Keratinocyte (primary cell): ENCODE measurements at regions not wholly inside any gene's neighbourhood (a gene's known extent, or its start where the extent isn't known, plus 50 kb on each side); places are given as distances from the start of the nearest gene placed in this dataset.

Experiments used
- DNase-seq: peaks from one replicate; pipeline ENCODE4 v3.0.0-alpha.2; 2011; ENCODE audit warnings: low read depth, missing footprints, low spot score
- FAIRE-seq: peaks from 2 replicates; lab custom pipeline; 2011; peaks lifted over from hg19 to GRCh38; lab: Jason Lieb, UNC
- H2AFZ ChIP-seq: 2 replicates; pipeline ENCODE4 v1.6.0; 2012; ENCODE audit warnings: low read length, control low read depth, inconsistent platforms; ENCODE audit not compliant: control insufficient read depth
- H3K27ac ChIP-seq: 2 replicates; pipeline ENCODE4 v1.5.1; 2011; ENCODE audit warnings: low read length; ENCODE audit not compliant: control insufficient read depth, insufficient read depth
- H3K27me3 ChIP-seq: 3 replicates; pipeline ENCODE4 v1.6.0; 2011; ENCODE audit warnings: low read length; ENCODE audit not compliant: control insufficient read depth, insufficient read depth; ENCODE audit errors: extremely low read depth
- H3K36me3 ChIP-seq, 2 experiments: 2 replicates in 1 of 2; 3 replicates in 1 of 2; pipeline ENCODE4 v1.5.1; 2011; ENCODE audit warnings: low read length in 2 of 2, mild to moderate bottlenecking in 1 of 2; ENCODE audit not compliant: control insufficient read depth in 2 of 2, insufficient read depth in 2 of 2; ENCODE audit errors: extremely low read depth in 1 of 2
- H3K4me1 ChIP-seq: 3 replicates; pipeline ENCODE4 v1.5.1; 2011; ENCODE audit warnings: low read length; ENCODE audit not compliant: control insufficient read depth, insufficient read depth; ENCODE audit errors: extremely low read depth
- H3K4me2 ChIP-seq: 3 replicates; pipeline ENCODE4 v1.6.0; 2011; ENCODE audit warnings: low read depth, low read length; ENCODE audit not compliant: control insufficient read depth, insufficient read depth; ENCODE audit errors: extremely low read depth
- H3K4me3 ChIP-seq, 3 experiments: fragments of 200-600 bp in 1 of 3; sonication (generic) in 1 of 3; 2 replicates in 2 of 3; 3 replicates in 1 of 3; pipeline ENCODE4 v1.5.1; 2011 to 2016; ENCODE audit warnings: low read length in 3 of 3, mild to moderate bottlenecking in 3 of 3, control low read depth in 2 of 3, inconsistent platforms in 1 of 3, low read depth in 1 of 3, mixed read lengths in 1 of 3, mixed run types in 1 of 3, moderate library complexity in 1 of 3; ENCODE audit not compliant: control insufficient read depth in 2 of 3, insufficient read depth in 2 of 3; ENCODE audit errors: extremely low read depth in 1 of 3
- H3K79me2 ChIP-seq: 2 replicates; pipeline ENCODE4 v1.6.0; 2012; ENCODE audit warnings: low read length; ENCODE audit not compliant: control insufficient read depth, insufficient read depth
- H3K9ac ChIP-seq: 3 replicates; pipeline ENCODE4 v1.6.0; 2011; ENCODE audit warnings: low read length; ENCODE audit not compliant: control insufficient read depth, insufficient read depth; ENCODE audit errors: extremely low read depth
- H3K9me1 ChIP-seq: 3 replicates; pipeline ENCODE4 v1.6.0; 2011; ENCODE audit warnings: low read length; ENCODE audit not compliant: control insufficient read depth, insufficient read depth; ENCODE audit errors: extremely low read depth
- H3K9me3 ChIP-seq: 2 replicates; pipeline ENCODE4 v1.5.1; 2012; ENCODE audit warnings: low read depth, low read length; ENCODE audit not compliant: control insufficient read depth
- H4K20me1 ChIP-seq: 3 replicates; pipeline ENCODE4 v1.6.0; 2011; ENCODE audit warnings: low read length; ENCODE audit not compliant: control insufficient read depth, insufficient read depth; ENCODE audit errors: extremely low read depth
- CTCF ChIP-seq, 3 experiments: IDR thresholded peaks in 1 of 3; conservative IDR thresholded peaks in 1 of 3; optimal IDR thresholded peaks in 1 of 3; 2 replicates in 2 of 3; 3 replicates in 1 of 3; pipeline versions ENCODE3 to v1.5.1; 2011; ENCODE audit warnings: low read length in 3 of 3, mild to moderate bottlenecking in 3 of 3, moderate library complexity in 2 of 3, control low read depth in 1 of 3, inconsistent platforms in 1 of 3; ENCODE audit not compliant: insufficient read depth in 2 of 3; ENCODE audit errors: extremely low read depth in 1 of 3
- EZH2 ChIP-seq: IDR thresholded peaks from one replicate; pipeline ENCODE4 v1.6.1; 2012; ENCODE audit warnings: inconsistent platforms, mild to moderate bottlenecking, low read length, moderate library complexity
- dilution Hi-C: fragments of 300-500 bp; cut with MboI; formaldehyde crosslinking; loops from one replicate; pipeline ENCODE4 v1.7.0; 2020; ENCODE audit warnings: low sequenced_read_pairs; ENCODE audit not compliant: extremely low pct_ligation_motif_present

DNA sequence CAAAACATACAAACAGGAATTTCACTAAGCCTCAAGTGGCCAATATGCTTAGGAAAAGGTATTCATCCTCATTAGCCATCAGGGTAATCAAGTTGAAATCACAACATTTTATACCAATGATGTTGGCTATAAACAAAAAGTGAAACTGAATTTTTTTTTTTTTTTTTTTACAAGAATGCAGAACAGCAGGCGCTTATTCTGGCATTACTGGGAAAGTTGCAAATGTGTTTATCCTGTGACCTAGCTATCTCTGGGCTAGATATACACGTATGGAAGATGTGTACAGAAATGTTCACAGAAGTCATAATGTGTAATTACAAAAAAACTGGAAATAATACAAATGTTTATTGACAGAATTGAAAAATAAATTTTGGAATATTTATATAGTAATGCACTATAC is 1430.4 kb upstream of the TENM3 start:
- Histone ChIP-seq H3K9ac (no peak overlapping the region), H3K79me2 (no peaks in the 10 kb centered on the region), H3K4me1 (no peaks in the 10 kb centered on the region), H3K27me3 (no peaks in the 10 kb centered on the region), H3K4me2 (no peak overlapping the region), H3K36me3 (no peaks in the 10 kb centered on the region), H3K9me3 (no peaks in the 10 kb centered on the region), H3K9me1 (no peaks in the 10 kb centered on the region), H2AFZ (no peak overlapping the region), H4K20me1 (no peaks in the 10 kb centered on the region), H3K27ac (no peak overlapping the region), H3K4me3 (no peak overlapping the region)
- dilution Hi-C loops = no loop called here
- no peak for FAIRE-seq
- no peak for DNase-seq
- TF ChIP-seq EZH2 (no peak), CTCF (optimal IDR thresholded peaks at IDR 0.05 in 1 of 3, IDR thresholded peaks at IDR 0.05 in 1 of 3, conservative IDR thresholded peaks at IDR 0.05 in 1 of 3; ENCODE audit: extremely low read depth in 1 of 3, insufficient read depth in 2 of 3, low read length in 3 of 3) (no peak)

- Histone ChIP-seq H3K4me1 (no peaks in the 10 kb centered on the region), H3K27me3 (no peaks in the 10 kb centered on the region), H3K9ac (no peak overlapping the region), H3K36me3 (no peaks in the 10 kb centered on the region), H3K9me1 (no peaks in the 10 kb centered on the region), H3K27ac (no peak overlapping the region), H3K79me2 (no peaks in the 10 kb centered on the region), H4K20me1 (no peaks in the 10 kb centered on the region), H3K9me3 (no peaks in the 10 kb centered on the region), H3K4me3 (no peak overlapping the region), H2AFZ (no peak overlapping the region), H3K4me2 (no peak overlapping the region)
- FAIRE-seq (no peak), DNase-seq (no peak)
- no peak for TF ChIP-seq CTCF (optimal IDR thresholded peaks at IDR 0.05 in 1 of 3, IDR thresholded peaks at IDR 0.05 in 1 of 3, conservative IDR thresholded peaks at IDR 0.05 in 1 of 3; ENCODE audit: extremely low read depth in 1 of 3, insufficient read depth in 2 of 3, low read length in 3 of 3)
- TF ChIP-seq EZH2 = no peak
- dilution Hi-C loops = no loop called here
Observed at GRCh38 chr4:180814875-180815417, 1428.3 kb upstream of the TENM3 start.
